ENCODE measurements at regions not wholly inside any gene's neighbourhood (a gene's known extent, or its start where the extent isn't known, plus 50 kb on each side); places are given as distances from the start of the nearest gene placed in this dataset.

GRCh38 chr2:4408321-4408720, 704.9 kb downstream of the DCDC2C start:
- DNase-seq, result no peak

- DNase-seq, result no peak
Measured at GRCh38 chr2:4412637-4413187, 709.3 kb downstream of the DCDC2C start.

GRCh38 chr2:4415171-4415570, 711.8 kb downstream of the DCDC2C start:
- no peak for DNase-seq

- no peak for DNase-seq
Measured at GRCh38 chr2:4415810-4416413, 712.5 kb downstream of the DCDC2C start.

GRCh38 chr2:4416431-4416830, 713.1 kb downstream of the DCDC2C start:
- DNase-seq, result no peak

GRCh38 chr2:4417771-4418170, 714.4 kb downstream of the DCDC2C start:
- no peak for DNase-seq

- no peak for DNase-seq
Measured at GRCh38 chr2:4420032-4420431, 716.7 kb downstream of the DCDC2C start.

- no peak for DNase-seq
Measured at GRCh38 chr2:4424153-4424552, 720.8 kb downstream of the DCDC2C start.

- DNase-seq, result no peak
Measured at GRCh38 chr2:4427083-4427482, 723.7 kb downstream of the DCDC2C start.

- no peak for DNase-seq
Measured at GRCh38 chr2:4445821-4446220, 742.4 kb downstream of the DCDC2C start.

- DNase-seq, result no peak
Measured at GRCh38 chr2:4454907-4455306, 751.5 kb downstream of the DCDC2C start.

- DNase-seq, result no peak
Measured at GRCh38 chr2:4455486-4456155, 752.2 kb downstream of the DCDC2C start.

GRCh38 chr2:4464634-4465266, 761.4 kb downstream of the DCDC2C start:
- DNase-seq, result no peak

GRCh38 chr2:4465671-4466070, 762.3 kb downstream of the DCDC2C start:
- no peak for DNase-seq

- DNase-seq, result no peak
Measured at GRCh38 chr2:4475618-4476017, 772.2 kb downstream of the DCDC2C start.

- DNase-seq, result no peak
Measured at GRCh38 chr2:4483050-4483449, 779.7 kb downstream of the DCDC2C start.

- no peak for DNase-seq
Measured at GRCh38 chr2:4486971-4487370, 783.6 kb downstream of the DCDC2C start.

- DNase-seq, result no peak
Measured at GRCh38 chr2:4499316-4500030, 796.1 kb downstream of the DCDC2C start.

- no peak for DNase-seq
Measured at GRCh38 chr2:4501525-4501924, 798.1 kb downstream of the DCDC2C start.

GRCh38 chr2:4502230-4502843, 799.0 kb downstream of the DCDC2C start:
- DNase-seq, result no peak

- DNase-seq, result no peak
Measured at GRCh38 chr2:4507661-4508060, 804.3 kb downstream of the DCDC2C start.

- no peak for DNase-seq
Measured at GRCh38 chr2:4515871-4516761, 812.7 kb downstream of the DCDC2C start.
